A549 (cell line): ENCODE measurements at regions not wholly inside any gene's neighbourhood (a gene's known extent, or its start where the extent isn't known, plus 50 kb on each side); places are given as distances from the start of the nearest gene placed in this dataset.

Experiments
- ATAC-seq, 2 experiments: fragments of 200-7000 bp in 1 of 2; fragments of >200 bp in 1 of 2; cut with Nextera tagmentation in 1 of 2; cut with Tn5 transposase in 1 of 2; 3 replicates each; pipeline versions ENCODE4 v1.8.0 to v1.9.1; 2018 to 2020; ENCODE audit warnings: mild to moderate bottlenecking in 1 of 2, moderate library complexity in 1 of 2
- CTCF ChIA-PET: fragments of 300-600 bp; sonication (Branson Sonifier 250); formaldehyde crosslinking; extraction: SDS; loops from one replicate; lab custom pipeline; 2021; ENCODE audit warnings: antibody characterized with exemption, inconsistent platforms; lab: Yijun Ruan, JAX
- POLR2A ChIA-PET: fragments of 350-600 bp; formaldehyde crosslinking; extraction: SDS; loops from one replicate; lab custom pipeline; 2021; ENCODE audit warnings: antibody characterized with exemption, inconsistent platforms; lab: Yijun Ruan, JAX
- DNase-seq, 2 experiments: peaks; one replicate each; pipeline versions ENCODE4 v3.0.0 to v3.0.0-alpha.2; 2011 to 2016; ENCODE audit warnings: low read depth in 1 of 2, low spot score in 1 of 2
- FAIRE-seq: peaks from 2 replicates; lab custom pipeline; 2011; peaks lifted over from hg19 to GRCh38; lab: Jason Lieb, UNC
- H3K27ac ChIP-seq, 2 experiments: fragments of >200 bp; sonication (Bioruptor Twin); formaldehyde crosslinking; 3 replicates each; pipeline ENCODE4 v1.5.1; 2016 to 2017
- H3K4me1 ChIP-seq: fragments of >200 bp; sonication (Bioruptor Twin); formaldehyde crosslinking; 3 replicates; pipeline ENCODE4 v1.6.1; 2016
- H3K4me2 ChIP-seq: fragments of >200 bp; sonication (Bioruptor Twin); formaldehyde crosslinking; 3 replicates; pipeline ENCODE4 v1.6.1; 2016
- H3K4me3 ChIP-seq: fragments of >200 bp; sonication (Bioruptor Twin); formaldehyde crosslinking; 3 replicates; pipeline ENCODE4 v1.5.1; 2016
- H3K9me3 ChIP-seq: fragments of >200 bp; sonication (Bioruptor Twin); formaldehyde crosslinking; 3 replicates; pipeline ENCODE4 v1.6.1; 2016
- BCL3 ChIP-seq: fragments of >200 bp; sonication (Bioruptor Twin); formaldehyde crosslinking; IDR thresholded peaks from 3 replicates; pipeline ENCODE4 v1.6.1; 2016
- BHLHE40 ChIP-seq: IDR thresholded peaks from 2 replicates; pipeline ENCODE4 v1.6.1; 2012; ENCODE audit warnings: low read depth, low read length, inconsistent platforms
- CBX2 ChIP-seq: fragments of 200-600 bp; sonication (generic); IDR thresholded peaks from 2 replicates; pipeline ENCODE4 v1.6.1; 2016; ENCODE audit warnings: low read depth, mild to moderate bottlenecking, borderline replicate concordance
- CEBPB ChIP-seq, 2 experiments: fragments of >200 bp in 1 of 2; sonication (Bioruptor Twin) in 1 of 2; formaldehyde crosslinking in 1 of 2; IDR thresholded peaks; 2 replicates each; pipeline ENCODE4 v1.6.1; 2012 to 2016
- CHD4 ChIP-seq: fragments of 200-600 bp; sonication (generic); IDR thresholded peaks from 2 replicates; pipeline ENCODE4 v1.6.1; 2016; ENCODE audit warnings: antibody characterized with exemption, mild to moderate bottlenecking, borderline replicate concordance
- EHF ChIP-seq: fragments of 250-450 bp; sonication (Bioruptor Pico); IDR thresholded peaks from 2 replicates; pipeline ENCODE4 v1.5.0; 2020; ENCODE audit warnings: mild to moderate bottlenecking
- ELK1 ChIP-seq: fragments of 150-350 bp; IDR thresholded peaks from 2 replicates; pipeline ENCODE4 v1.6.1; 2014; ENCODE audit warnings: low read depth, mild to moderate bottlenecking, low read length
- HOXA7 ChIP-seq: fragments of 250-450 bp; sonication (Bioruptor Pico); IDR thresholded peaks from 2 replicates; pipeline ENCODE4 v1.5.0; 2020; ENCODE audit warnings: mild to moderate bottlenecking, moderate library complexity
- JUN ChIP-seq, 2 experiments: fragments of >200 bp; sonication (Bioruptor Twin); formaldehyde crosslinking; IDR thresholded peaks; 2 replicates in 1 of 2; 3 replicates in 1 of 2; pipeline ENCODE4 v1.6.1; 2016 to 2017
- KDM1A ChIP-seq: fragments of 200-600 bp; sonication (generic); IDR thresholded peaks from 2 replicates; pipeline ENCODE4 v1.6.1; 2016; ENCODE audit warnings: low read depth, mild to moderate bottlenecking
- NFE2L2 ChIP-seq: fragments of 150-350 bp; conservative IDR thresholded peaks from 2 replicates; pipeline ENCODE4 v1.6.1; 2014; ENCODE audit warnings: low read length
- PHF8 ChIP-seq: fragments of 200-600 bp; sonication (generic); IDR thresholded peaks from 2 replicates; pipeline ENCODE4 v1.6.1; 2016; ENCODE audit warnings: low read depth, mild to moderate bottlenecking, antibody characterized with exemption, moderate library complexity, borderline replicate concordance
- POLR2A ChIP-seq: IDR thresholded peaks from 2 replicates; pipeline ENCODE4 v1.6.1; 2012; ENCODE audit warnings: mild to moderate bottlenecking, low read length
- RAD21 ChIP-seq, 2 experiments: fragments of >200 bp in 1 of 2; sonication (Bioruptor Twin) in 1 of 2; formaldehyde crosslinking in 1 of 2; IDR thresholded peaks in 1 of 2; conservative IDR thresholded peaks in 1 of 2; 2 replicates in 1 of 2; 3 replicates in 1 of 2; pipeline ENCODE4 v1.6.1; 2012 to 2018; ENCODE audit warnings: inconsistent platforms in 1 of 2
- RARB ChIP-seq: fragments of 250-450 bp; sonication (Bioruptor Pico); IDR thresholded peaks from 2 replicates; pipeline ENCODE4 v1.8.0; 2021; ENCODE audit warnings: mild to moderate bottlenecking, moderate library complexity
- REST ChIP-seq: fragments of 200-600 bp; sonication (generic); IDR thresholded peaks from 2 replicates; pipeline ENCODE4 v1.6.1; 2016; ENCODE audit warnings: antibody characterized with exemption, mild to moderate bottlenecking, moderate library complexity
- TP53 ChIP-seq: fragments of 250-450 bp; sonication (Bioruptor Pico); IDR thresholded peaks from 2 replicates; pipeline ENCODE4 v1.5.0; 2021; ENCODE audit warnings: mild to moderate bottlenecking, moderate library complexity
- USF2 ChIP-seq: fragments of 450-650 bp; IDR thresholded peaks from 2 replicates; pipeline ENCODE4 v1.6.1; 2014; ENCODE audit warnings: antibody characterized with exemption
- ZFP36 ChIP-seq: fragments of 450-650 bp; IDR thresholded peaks from 2 replicates; pipeline ENCODE4 v1.6.1; 2014; ENCODE audit warnings: borderline replicate concordance; ENCODE audit not compliant: partially characterized antibody
- ZNF302 ChIP-seq: fragments of 250-450 bp; sonication (Bioruptor Pico); IDR thresholded peaks from 2 replicates; pipeline ENCODE4 v1.9.0; 2021; ENCODE audit warnings: inconsistent platforms, mild to moderate bottlenecking, moderate library complexity
- WGBS: methylation state at CpG from one replicate; pipeline ENCODE4 v1.1.6; 2017; ENCODE audit errors: missing lambda C conversion rate; 5-methylcytosine and 5-hydroxymethylcytosine counted together

- no peak for TF ChIP-seq ELK1
- no peak for TF ChIP-seq USF2
- TF ChIP-seq CHD4 = no peak
- no peak for TF ChIP-seq ZNF302 (CRISPR knock-in tag)
- TF ChIP-seq BCL3 = no peak
Measured at GRCh38 chr5:37989884-37990283, 150.0 kb upstream of the GDNF start (continued).

GRCh38 chr5:37988454-37989046 lies 148.7 kb upstream of the GDNF start:
- FAIRE-seq = no peak
- no peak for TF ChIP-seq HOXA7 (CRISPR knock-in tag)
- TF ChIP-seq, all 56 proteins: peak for 0
- Histone ChIP-seq H3K9me3 (no peaks in the 10 kb centered on the region), H3K27ac (no peak overlapping the region), H3K4me3 (no peak overlapping the region), H3K4me2 (no peak overlapping the region), H3K4me1 (no peaks in the 10 kb centered on the region)
- ChIA-PET POLR2A (no interaction called here), CTCF (no interaction called here)
- ATAC-seq = no peak
- WGBS = 21% methylated on average over 1 of the region's 1 CpG
- DNase-seq = no peak

- no peak overlapping the region for H3K4me3 ChIP-seq
- DNase-seq (no peak), ATAC-seq (no peak), FAIRE-seq (no peak)
- ChIA-PET CTCF (no interaction called here), POLR2A (no interaction called here)
- peaks cover 8% of the 10 kb centered on the region; the same call in 1 of the 3 replicates for H3K9me3 ChIP-seq
- no peaks in the 10 kb centered on the region for H3K4me1 ChIP-seq
- H3K27ac ChIP-seq = no peak overlapping the region
- no peak overlapping the region for H3K4me2 ChIP-seq
- 38% methylated on average over 1 of the region's 1 CpG for WGBS
- TF ChIP-seq EHF (CRISPR knock-in tag) = no peak
- TF ChIP-seq JUN (IDR thresholded peaks at IDR 0.05) = no peak
- no peak for TF ChIP-seq BHLHE40
- no peak for TF ChIP-seq BCL3
- TF ChIP-seq PHF8 = no peak
- TF ChIP-seq CEBPB (IDR thresholded peaks at IDR 0.05) = no peak
- no peak for TF ChIP-seq REST
- TF ChIP-seq CBX2 = no peak
- TF ChIP-seq RARB (CRISPR knock-in tag) = no peak
- no peak for TF ChIP-seq TP53 (CRISPR knock-in tag)
- no peak for TF ChIP-seq NFE2L2
- no peak for TF ChIP-seq POLR2A
- no peak for TF ChIP-seq RAD21 (conservative IDR thresholded peaks at IDR 0.05 in 1 of 2, IDR thresholded peaks at IDR 0.05 in 1 of 2)
- no peak for TF ChIP-seq KDM1A
- TF ChIP-seq ZFP36 = no peak
Measured at GRCh38 chr5:37984300-37984699, 144.5 kb upstream of the GDNF start.
